Heart left ventricle (tissue), 16 donors: ENCODE measurements at regions not wholly inside any gene's neighbourhood (a gene's known extent, or its start where the extent isn't known, plus 50 kb on each side); places are given as distances from the start of the nearest gene placed in this dataset.

Experiments
- ATAC-seq, 4 donors: fragments of 200-7000 bp; cut with Tn5 transposase; one replicate each; pipeline ENCODE4 v1.9.1; 2020 to 2022; ENCODE audit warnings: moderate library complexity in 4 of 4, mild to moderate bottlenecking in 3 of 4, moderate number of reproducible peaks in 1 of 4
- DNase-seq, 5 donors: peaks; one replicate each; pipeline ENCODE4 v3.0.0-alpha.2; 2020
- H3K27ac ChIP-seq, 12 donors: fragments of 200-600 bp; sonication (generic) in 4 of 12; one replicate each; pipeline versions ENCODE4 v1.5.0 to v1.8.0; 2016 to 2022; ENCODE audit warnings: mild to moderate bottlenecking in 2 of 12
- H3K27me3 ChIP-seq, 9 donors: fragments of 200-600 bp; sonication (generic) in 2 of 9; one replicate each; pipeline versions ENCODE4 v1.5.1 to v1.8.0; 2016 to 2022; ENCODE audit warnings: mild to moderate bottlenecking in 3 of 9
- H3K36me3 ChIP-seq, 9 donors: fragments of 200-600 bp; sonication (generic) in 2 of 9; one replicate each; pipeline versions ENCODE4 v1.5.0 to v1.8.0; 2018 to 2022; ENCODE audit warnings: mild to moderate bottlenecking in 2 of 9
- H3K4me1 ChIP-seq, 12 donors: fragments of 200-600 bp; sonication (generic) in 4 of 12; one replicate each; pipeline versions ENCODE4 v1.5.0 to v1.8.0; 2016 to 2022; ENCODE audit warnings: mild to moderate bottlenecking in 3 of 12
- H3K4me3 ChIP-seq, 12 donors: fragments of 200-600 bp; sonication (generic) in 4 of 12; one replicate each; pipeline versions ENCODE4 v1.5.0 to v1.8.0; 2017 to 2022; ENCODE audit warnings: mild to moderate bottlenecking in 9 of 12, moderate library complexity in 4 of 12
- H3K9me3 ChIP-seq, 12 donors: fragments of 200-600 bp; sonication (generic) in 4 of 12; one replicate each; pipeline versions ENCODE4 v1.5.0 to v1.8.0; 2016 to 2022; ENCODE audit warnings: mild to moderate bottlenecking in 1 of 12
- CTCF ChIP-seq, 12 donors: fragments of 200-600 bp; sonication (generic) in 4 of 12; IDR thresholded peaks; one replicate each; pipeline versions ENCODE4 v1.5.0 to v1.8.0; 2018 to 2022; ENCODE audit warnings: antibody characterized with exemption in 12 of 12, mild to moderate bottlenecking in 5 of 12
- POLR2A ChIP-seq, 2 donors: fragments of 450-650 bp; IDR thresholded peaks; one replicate each; pipeline ENCODE4 v1.6.1; 2017; ENCODE audit warnings: antibody characterized with exemption in 2 of 2, mild to moderate bottlenecking in 2 of 2, moderate library complexity in 2 of 2
- WGBS, 4 donors: extraction: QIAGEN DNeasy Blood & Tissue Kit in 2 of 4; methylation state at CpG; one replicate each; pipeline versions ENCODE4 v1.1.5 to v1.1.7; 2013 to 2018; 5-methylcytosine and 5-hydroxymethylcytosine counted together
- intact Hi-C, 10 donors: fragments of 100-400 bp; cut with DNase I; formaldehyde crosslinking; loops; one replicate each; pipeline versions ENCODE4 v1.11.1 to v1.14.2; 2022
- donor health status: ischemic (EF 13 %, LVEDD 7.1; RV severe dilation, severe dysfunction).
- donor health status: healthy with polysubstance abuse.
- donor health status: DM: no; HTN: yes; CAD: no.
- donor health status: DM: no; HTN: no; CAD: no.
- donor health status: ischemic (EF 25% LVEDD 6.9; RV normal size, moderate dysfunction).
- donor health status: ischemic (EF 25% LVEDD 5.7; RV mildly dilated, moderate dysfunction).
- donor health status: healthy.
- donor health status: DM: yes; HTN: yes; CAD: no.
- donor health status: ischemic (EF 35%, LVEDD 5.7; RV mildly dilated, moderate dysfunction).
- donor health status: nonischemic (EF 11% LVEDD 7.7; RV severe dilation, severe dysfunction).
- donor health status: DM: yes; HTN: yes; CAD: no.
- donor health status: PGD.
- donor health status: ischemic (EF 29% LVEDD 5.4; RV normal size, mild dysfunction).
- donor health status: nonischemic (EF 23%, LVEDD 6.1; RV moderate dilation, normal function).

GRCh38 chr3:176512037-176512436 is 685.2 kb downstream of the TBL1XR1 start:
- no peaks in the 10 kb centered on the region for H3K27me3 ChIP-seq
- H3K36me3 ChIP-seq: no peaks in the 10 kb centered on the region
- intact Hi-C loops: loop anchor here in 7 of 10 donors (5.0 to 10.0 kb wide), 5 partner anchors 303 to 1875 kb away; no protein-coding TSS in a partner anchor
- H3K9me3 ChIP-seq: peaks cover 0 to 40% (median 16%) of the 10 kb centered on the region in 12 donors
- no peaks in the 10 kb centered on the region for H3K4me1 ChIP-seq
- no peak for ATAC-seq
- TF ChIP-seq CTCF (IDR thresholded peaks at IDR 0.05) (no peak), POLR2A (IDR thresholded peaks at IDR 0.05) (no peak)
- no peak overlapping the region for H3K4me3 ChIP-seq
- no peak for DNase-seq
- WGBS, 4 donors: 77 to 100% (median 91%) methylated on average over 1 of the region's 1 CpG
- H3K27ac ChIP-seq: no peak overlapping the region

DNA sequence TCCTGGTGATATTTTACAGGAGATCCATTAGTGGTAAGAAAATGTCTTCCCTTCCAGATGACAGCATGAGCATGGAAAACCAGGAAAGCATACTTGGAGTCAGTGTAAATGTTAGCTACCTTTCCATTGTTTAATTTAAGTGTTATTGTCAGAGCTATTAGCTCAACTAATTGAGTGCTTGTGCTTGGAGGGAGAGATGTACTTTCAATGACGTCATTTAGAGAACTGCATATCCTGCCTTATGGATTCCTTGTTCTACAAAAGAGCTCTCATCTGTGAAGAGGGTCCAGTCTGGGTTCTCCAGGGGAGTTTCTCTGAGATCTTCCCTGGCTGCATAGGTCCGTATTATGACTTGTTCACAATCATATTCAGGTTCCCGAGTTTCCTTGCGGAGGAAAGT is 687.2 kb downstream of the TBL1XR1 start:
- intact Hi-C loops: loop anchor here in 7 of 10 donors (5.0 to 10.0 kb wide), 5 partner anchors 305 to 1877 kb away; no protein-coding TSS in a partner anchor
- no peaks in the 10 kb centered on the region for H3K27me3 ChIP-seq

GRCh38 chr3:176505878-176506621 is 691.2 kb downstream of the TBL1XR1 start:
- peaks cover 0 to under 1% (median 0%) of the 10 kb centered on the region in 12 donors for H3K9me3 ChIP-seq
- H3K27me3 ChIP-seq: no peaks in the 10 kb centered on the region
- no peaks in the 10 kb centered on the region for H3K4me1 ChIP-seq
- TF ChIP-seq CTCF (IDR thresholded peaks at IDR 0.05): no peak
- no peak for TF ChIP-seq POLR2A (IDR thresholded peaks at IDR 0.05)
- no peaks in the 10 kb centered on the region for H3K36me3 ChIP-seq
- no peak overlapping the region for H3K27ac ChIP-seq
- H3K4me3 ChIP-seq: no peak overlapping the region
- intact Hi-C loops: no loop called here
- no peak for DNase-seq
- 68 to 75% (median 72%) methylated on average over 6 to 9 of the region's 9 CpGs for WGBS, 4 donors
- ATAC-seq: no peak

More for the DNA sequence above, 687.2 kb downstream of the TBL1XR1 start:
- Histone ChIP-seq H3K4me3 (no peak overlapping the region), H3K27ac (no peak overlapping the region), H3K36me3 (no peaks in the 10 kb centered on the region), H3K9me3 (peaks cover 0 to 37% (median 16%) of the 10 kb centered on the region in 12 donors), H3K4me1 (no peaks in the 10 kb centered on the region)
- 81 to 95% (median 92%) methylated on average over 4 of the region's 4 CpGs for WGBS, 4 donors
- no peak for TF ChIP-seq POLR2A (IDR thresholded peaks at IDR 0.05)
- no peak for ATAC-seq
- no peak for DNase-seq

- Histone ChIP-seq H3K36me3 (no peaks in the 10 kb centered on the region), H3K4me3 (no peak overlapping the region), H3K4me1 (no peaks in the 10 kb centered on the region), H3K27ac (no peak overlapping the region), H3K27me3 (no peaks in the 10 kb centered on the region), H3K9me3 (no peaks in the 10 kb centered on the region)
- 74 to 81% (median 78%) methylated on average over 3 of the region's 3 CpGs for WGBS, 4 donors
- intact Hi-C loops: no loop called here
- ATAC-seq (no peak), DNase-seq (no peak)
- no peak for TF ChIP-seq CTCF (IDR thresholded peaks at IDR 0.05)
- TF ChIP-seq POLR2A (IDR thresholded peaks at IDR 0.05): no peak
Measured at GRCh38 chr3:176491084-176491483, 706.2 kb downstream of the TBL1XR1 start.
